Liver (tissue), 8 donors: ENCODE measurements at regions not wholly inside any gene's neighbourhood (a gene's known extent, or its start where the extent isn't known, plus 50 kb on each side); places are given as distances from the start of the nearest gene placed in this dataset.

Source experiments
- DNase-seq: peaks from one replicate; pipeline ENCODE4 v3.0.0-alpha.2; 2017; ENCODE audit warnings: low spot score
- H3K27ac ChIP-seq, 2 donors: one replicate each; pipeline ENCODE4 v1.7.0; 2013; ENCODE audit warnings: inconsistent platforms in 2 of 2, low read length in 2 of 2, control low read depth in 1 of 2, low read depth in 1 of 2, mild to moderate bottlenecking in 1 of 2
- H3K27me3 ChIP-seq, 4 donors: one replicate each; pipeline versions ENCODE4 v1.6.1 to v1.7.0; 2013; ENCODE audit warnings: low read length in 3 of 4, inconsistent platforms in 1 of 4, mild to moderate bottlenecking in 1 of 4, moderate library complexity in 1 of 4; ENCODE audit not compliant: control insufficient read depth in 4 of 4, insufficient read depth in 4 of 4
- H3K36me3 ChIP-seq, 4 donors: one replicate each; pipeline versions ENCODE4 v1.6.1 to v1.7.0; 2013; ENCODE audit warnings: low read length in 3 of 4, mild to moderate bottlenecking in 3 of 4, low read depth in 1 of 4, moderate library complexity in 1 of 4; ENCODE audit not compliant: control insufficient read depth in 4 of 4, insufficient read depth in 3 of 4
- H3K4me1 ChIP-seq, 4 donors: one replicate each; pipeline versions ENCODE4 v1.6.1 to v1.7.0; 2013; ENCODE audit warnings: low read length in 3 of 4, mild to moderate bottlenecking in 3 of 4, moderate library complexity in 1 of 4; ENCODE audit not compliant: control insufficient read depth in 4 of 4, insufficient read depth in 4 of 4
- H3K4me3 ChIP-seq, 3 donors: one replicate each; pipeline versions ENCODE4 v1.6.1 to v1.7.0; 2013; ENCODE audit warnings: low read length in 3 of 3, control low read depth in 1 of 3, low read depth in 1 of 3, mild to moderate bottlenecking in 1 of 3
- H3K9ac ChIP-seq, 2 donors: one replicate each; pipeline ENCODE4 v1.7.0; 2013; ENCODE audit warnings: low read length in 2 of 2, mild to moderate bottlenecking in 2 of 2, moderate library complexity in 2 of 2, control low read depth in 1 of 2, low read depth in 1 of 2
- H3K9me3 ChIP-seq, 4 donors: one replicate each; pipeline versions ENCODE4 v1.6.1 to v1.7.0; 2013; ENCODE audit warnings: low read length in 3 of 4; ENCODE audit not compliant: control insufficient read depth in 4 of 4
- ATF3 ChIP-seq: IDR thresholded peaks from 2 replicates; pipeline ENCODE4 v1.6.1; 2016; ENCODE audit warnings: antibody characterized with exemption
- EGR1 ChIP-seq, 2 donors: IDR thresholded peaks; 2 replicates each; pipeline ENCODE4 v1.6.1; 2016 to 2018; ENCODE audit warnings: antibody characterized with exemption in 2 of 2, low read depth in 2 of 2
- FOXA1 ChIP-seq: IDR thresholded peaks from 2 replicates; pipeline ENCODE4 v1.6.1; 2016; ENCODE audit warnings: antibody characterized with exemption
- FOXA2 ChIP-seq: IDR thresholded peaks from 2 replicates; pipeline ENCODE4 v1.6.1; 2016; ENCODE audit warnings: antibody characterized with exemption
- GABPA ChIP-seq, 2 donors: IDR thresholded peaks in 1 of 2; conservative IDR thresholded peaks in 1 of 2; 2 replicates each; pipeline ENCODE4 v1.6.1; 2016; ENCODE audit warnings: antibody characterized with exemption in 2 of 2, mild to moderate bottlenecking in 1 of 2, moderate library complexity in 1 of 2
- HNF4A ChIP-seq, 2 donors: conservative IDR thresholded peaks; 2 replicates each; pipeline ENCODE4 v1.6.1; 2016; ENCODE audit warnings: antibody characterized with exemption in 2 of 2, mild to moderate bottlenecking in 2 of 2
- HNF4G ChIP-seq: IDR thresholded peaks from 2 replicates; pipeline ENCODE4 v1.6.1; 2016; ENCODE audit warnings: antibody characterized with exemption
- JUND ChIP-seq, 2 donors: IDR thresholded peaks; 2 replicates each; pipeline ENCODE4 v1.6.1; 2016; ENCODE audit warnings: antibody characterized with exemption in 2 of 2
- NR2F2 ChIP-seq: IDR thresholded peaks from 2 replicates; pipeline ENCODE4 v1.6.1; 2016; ENCODE audit warnings: antibody characterized with exemption
- RAD21 ChIP-seq, 2 donors: IDR thresholded peaks; 2 replicates each; pipeline ENCODE4 v1.6.1; 2016; ENCODE audit warnings: antibody characterized with exemption in 2 of 2, mild to moderate bottlenecking in 2 of 2
- RXRA ChIP-seq, 2 donors: IDR thresholded peaks; 2 replicates each; pipeline ENCODE4 v1.6.1; 2017 to 2018; ENCODE audit warnings: antibody characterized with exemption in 2 of 2, mild to moderate bottlenecking in 1 of 2
- SP1 ChIP-seq: IDR thresholded peaks from 2 replicates; pipeline ENCODE4 v1.6.1; 2018; ENCODE audit warnings: antibody characterized with exemption, mild to moderate bottlenecking
- TAF1 ChIP-seq: conservative IDR thresholded peaks from 2 replicates; pipeline ENCODE4 v1.6.1; 2016; ENCODE audit warnings: antibody characterized with exemption, mild to moderate bottlenecking
- YY1 ChIP-seq: IDR thresholded peaks from 2 replicates; pipeline ENCODE4 v1.6.1; 2016; ENCODE audit warnings: antibody characterized with exemption, mild to moderate bottlenecking
- ZBTB33 ChIP-seq: IDR thresholded peaks from 2 replicates; pipeline ENCODE4 v1.6.1; 2016; ENCODE audit warnings: antibody characterized with exemption
- WGBS: extraction: QIAGEN DNeasy Blood & Tissue Kit; methylation state at CpG from one replicate; pipeline ENCODE4 v1.1.7; 2013; 5-methylcytosine and 5-hydroxymethylcytosine counted together
- TF ChIP-seq, protein P1 (sequence below): IDR thresholded peaks from 2 replicates; pipeline ENCODE4 v1.6.1; 2016; ENCODE audit warnings: antibody characterized with exemption, mild to moderate bottlenecking
- TF ChIP-seq, protein P2 (sequence below): IDR thresholded peaks from 2 replicates; pipeline ENCODE4 v1.6.1; 2016; ENCODE audit warnings: antibody characterized with exemption
- TF ChIP-seq, protein P3 (sequence below): fragments of 150-350 bp; IDR thresholded peaks from 2 replicates; pipeline ENCODE4 v1.5.1; 2017; ENCODE audit warnings: improper control_type of control experiment, low read depth, low read length; ENCODE audit not compliant: missing input control
- donor health status: healthy.
- donor health status: healthy.
- donor health status: healthy.
- donor health status: healthy.
- donor health status: healthy.

DNA sequence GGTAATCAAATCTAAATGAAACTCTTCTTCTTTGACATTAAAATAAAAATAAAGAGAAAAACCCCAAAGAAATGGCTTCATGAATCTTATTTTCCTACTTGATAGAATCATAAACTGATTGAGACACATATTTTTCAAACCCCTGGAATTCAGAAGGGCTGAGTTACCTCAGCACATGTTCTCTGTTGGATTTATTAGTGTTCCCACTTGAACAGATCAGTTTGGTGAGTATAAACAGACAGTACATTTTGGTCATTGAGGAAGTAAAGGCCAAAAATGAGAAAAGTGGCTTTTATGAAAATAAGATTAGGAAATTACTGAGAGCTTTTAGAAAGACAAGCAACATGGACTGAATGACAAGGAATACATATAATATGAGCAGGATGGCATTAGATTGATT, 620.4 kb downstream of the ANKRD50 start (continued):
- TF ChIP-seq, protein P1, sequence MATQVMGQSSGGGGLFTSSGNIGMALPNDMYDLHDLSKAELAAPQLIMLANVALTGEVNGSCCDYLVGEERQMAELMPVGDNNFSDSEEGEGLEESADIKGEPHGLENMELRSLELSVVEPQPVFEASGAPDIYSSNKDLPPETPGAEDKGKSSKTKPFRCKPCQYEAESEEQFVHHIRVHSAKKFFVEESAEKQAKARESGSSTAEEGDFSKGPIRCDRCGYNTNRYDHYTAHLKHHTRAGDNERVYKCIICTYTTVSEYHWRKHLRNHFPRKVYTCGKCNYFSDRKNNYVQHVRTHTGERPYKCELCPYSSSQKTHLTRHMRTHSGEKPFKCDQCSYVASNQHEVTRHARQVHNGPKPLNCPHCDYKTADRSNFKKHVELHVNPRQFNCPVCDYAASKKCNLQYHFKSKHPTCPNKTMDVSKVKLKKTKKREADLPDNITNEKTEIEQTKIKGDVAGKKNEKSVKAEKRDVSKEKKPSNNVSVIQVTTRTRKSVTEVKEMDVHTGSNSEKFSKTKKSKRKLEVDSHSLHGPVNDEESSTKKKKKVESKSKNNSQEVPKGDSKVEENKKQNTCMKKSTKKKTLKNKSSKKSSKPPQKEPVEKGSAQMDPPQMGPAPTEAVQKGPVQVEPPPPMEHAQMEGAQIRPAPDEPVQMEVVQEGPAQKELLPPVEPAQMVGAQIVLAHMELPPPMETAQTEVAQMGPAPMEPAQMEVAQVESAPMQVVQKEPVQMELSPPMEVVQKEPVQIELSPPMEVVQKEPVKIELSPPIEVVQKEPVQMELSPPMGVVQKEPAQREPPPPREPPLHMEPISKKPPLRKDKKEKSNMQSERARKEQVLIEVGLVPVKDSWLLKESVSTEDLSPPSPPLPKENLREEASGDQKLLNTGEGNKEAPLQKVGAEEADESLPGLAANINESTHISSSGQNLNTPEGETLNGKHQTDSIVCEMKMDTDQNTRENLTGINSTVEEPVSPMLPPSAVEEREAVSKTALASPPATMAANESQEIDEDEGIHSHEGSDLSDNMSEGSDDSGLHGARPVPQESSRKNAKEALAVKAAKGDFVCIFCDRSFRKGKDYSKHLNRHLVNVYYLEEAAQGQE: no peak
- TF ChIP-seq EGR1 (IDR thresholded peaks at IDR 0.05; ENCODE audit: low read depth in 2 of 2): no peak
- no peak for TF ChIP-seq RXRA (IDR thresholded peaks at IDR 0.05)
- no peak for TF ChIP-seq FOXA1
- TF ChIP-seq YY1: no peak

GRCh38 chr4:124092541-124092984, 620.0 kb downstream of the ANKRD50 start:
- 54% methylated on average over 2 of the region's 2 CpGs for WGBS
- Histone ChIP-seq H3K36me3 (no peaks in the 10 kb centered on the region), H3K9me3 (no peaks in the 10 kb centered on the region), H3K27ac (no peak overlapping the region), H3K27me3 (no peaks in the 10 kb centered on the region), H3K4me3 (no peak overlapping the region), H3K4me1 (no peaks in the 10 kb centered on the region), H3K9ac (no peak overlapping the region)
- TF ChIP-seq EGR1 (IDR thresholded peaks at IDR 0.05; ENCODE audit: low read depth in 2 of 2): no peak
- TF ChIP-seq GABPA (IDR thresholded peaks at IDR 0.05 in 1 of 2, conservative IDR thresholded peaks at IDR 0.05 in 1 of 2): no peak
- no peak for TF ChIP-seq TAF1
- no peak for TF ChIP-seq RAD21 (IDR thresholded peaks at IDR 0.05)
- no peak for TF ChIP-seq JUND (IDR thresholded peaks at IDR 0.05)
- TF ChIP-seq FOXA2: no peak
- TF ChIP-seq ZBTB33: no peak
- TF ChIP-seq YY1: no peak
- TF ChIP-seq ATF3: no peak
- TF ChIP-seq FOXA1: no peak
- TF ChIP-seq HNF4A (conservative IDR thresholded peaks at IDR 0.05): no peak
- no peak for TF ChIP-seq HNF4G
- TF ChIP-seq, protein P1: no peak
- no peak for TF ChIP-seq SP1
- TF ChIP-seq, protein P2, sequence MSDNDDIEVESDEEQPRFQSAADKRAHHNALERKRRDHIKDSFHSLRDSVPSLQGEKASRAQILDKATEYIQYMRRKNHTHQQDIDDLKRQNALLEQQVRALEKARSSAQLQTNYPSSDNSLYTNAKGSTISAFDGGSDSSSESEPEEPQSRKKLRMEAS: no peak
- no peak for TF ChIP-seq NR2F2
- TF ChIP-seq, protein P3, sequence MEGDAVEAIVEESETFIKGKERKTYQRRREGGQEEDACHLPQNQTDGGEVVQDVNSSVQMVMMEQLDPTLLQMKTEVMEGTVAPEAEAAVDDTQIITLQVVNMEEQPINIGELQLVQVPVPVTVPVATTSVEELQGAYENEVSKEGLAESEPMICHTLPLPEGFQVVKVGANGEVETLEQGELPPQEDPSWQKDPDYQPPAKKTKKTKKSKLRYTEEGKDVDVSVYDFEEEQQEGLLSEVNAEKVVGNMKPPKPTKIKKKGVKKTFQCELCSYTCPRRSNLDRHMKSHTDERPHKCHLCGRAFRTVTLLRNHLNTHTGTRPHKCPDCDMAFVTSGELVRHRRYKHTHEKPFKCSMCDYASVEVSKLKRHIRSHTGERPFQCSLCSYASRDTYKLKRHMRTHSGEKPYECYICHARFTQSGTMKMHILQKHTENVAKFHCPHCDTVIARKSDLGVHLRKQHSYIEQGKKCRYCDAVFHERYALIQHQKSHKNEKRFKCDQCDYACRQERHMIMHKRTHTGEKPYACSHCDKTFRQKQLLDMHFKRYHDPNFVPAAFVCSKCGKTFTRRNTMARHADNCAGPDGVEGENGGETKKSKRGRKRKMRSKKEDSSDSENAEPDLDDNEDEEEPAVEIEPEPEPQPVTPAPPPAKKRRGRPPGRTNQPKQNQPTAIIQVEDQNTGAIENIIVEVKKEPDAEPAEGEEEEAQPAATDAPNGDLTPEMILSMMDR: no peak
- no peak for TF ChIP-seq RXRA (IDR thresholded peaks at IDR 0.05)
- DNase-seq: no peak
